K562 (cell line): ENCODE measurements at regions not wholly inside any gene's neighbourhood (a gene's known extent, or its start where the extent isn't known, plus 50 kb on each side); places are given as distances from the start of the nearest gene placed in this dataset.

ENCODE experiments used
- ATAC-seq: fragments of 200-7000 bp; cut with Tn5 transposase; 3 replicates; pipeline ENCODE4 v1.9.1; 2020; ENCODE audit warnings: moderate library complexity
- BruUV-seq: library from RNA; stranded (reverse); fragments of 400-500 nt; replicated peaks from 2 replicates; lab custom pipeline; 2021; lab: Mats Ljungman, UMichigan
- CTCF ChIA-PET: fragments of 300-600 bp; formaldehyde crosslinking; extraction: SDS; loops from one replicate; lab custom pipeline; 2021; ENCODE audit warnings: low intra/inter-chr PET ratio; lab: Yijun Ruan, JAX
- POLR2A ChIA-PET: fragments of 300-600, 350-650 bp; sonication (Branson Sonifier 250); formaldehyde crosslinking; extraction: SDS; loops from one replicate; lab custom pipeline; 2021; ENCODE audit warnings: antibody characterized with exemption, inconsistent platforms; lab: Yijun Ruan, JAX
- DNase-seq, 4 experiments: peaks; one replicate each; pipeline versions ENCODE4 v3.0.0 to v3.0.0-alpha.2; 2011 to 2018; ENCODE audit warnings: low spot score in 3 of 4, mixed read lengths in 3 of 4; ENCODE audit errors: extremely low read depth in 1 of 4
- FAIRE-seq: peaks from 2 replicates; lab custom pipeline; 2011; peaks lifted over from hg19 to GRCh38; lab: Jason Lieb, UNC
- H2AFZ ChIP-seq: 2 replicates; pipeline ENCODE4 v1.6.0; 2011; ENCODE audit warnings: low read depth, low read length, control low read depth, inconsistent platforms
- H3K27ac ChIP-seq: fragments of 200-600 bp; 3 replicates; pipeline ENCODE4 v1.8.0; 2011; ENCODE audit warnings: low read depth, mild to moderate bottlenecking, control low read depth, inconsistent platforms, low read length, moderate library complexity, mixed read lengths; ENCODE audit errors: extremely low read depth
- H3K27me3 ChIP-seq, 2 experiments: fragments of 300-600 bp in 1 of 2; 2 replicates in 1 of 2; 3 replicates in 1 of 2; pipeline versions ENCODE4 v1.6.0 to v1.8.0; 2011; ENCODE audit warnings: inconsistent platforms in 2 of 2, low read length in 2 of 2, mild to moderate bottlenecking in 1 of 2, mixed read lengths in 1 of 2, moderate library complexity in 1 of 2; ENCODE audit not compliant: control insufficient read depth in 2 of 2, insufficient read depth in 2 of 2
- H3K36me3 ChIP-seq: fragments of 300-600 bp; 3 replicates; pipeline ENCODE4 v1.8.0; 2011; ENCODE audit warnings: mild to moderate bottlenecking, low read length, inconsistent platforms; ENCODE audit not compliant: control insufficient read depth, insufficient read depth
- H3K4me1 ChIP-seq, 2 experiments: fragments of 200-600 bp in 1 of 2; replicated peaks in 1 of 2; 2 replicates in 1 of 2; 3 replicates in 1 of 2; pipeline versions ENCODE4 v1.5.1 to v1.8.0; 2011; ENCODE audit warnings: inconsistent platforms in 2 of 2, low read length in 2 of 2, mild to moderate bottlenecking in 1 of 2, mixed read lengths in 1 of 2, moderate library complexity in 1 of 2; ENCODE audit not compliant: control insufficient read depth in 2 of 2, insufficient read depth in 2 of 2
- H3K4me2 ChIP-seq: 2 replicates; pipeline ENCODE4 v1.6.1; 2011; ENCODE audit warnings: low read length, control low read depth, inconsistent platforms, mixed read lengths; ENCODE audit not compliant: insufficient read depth
- H3K4me3 ChIP-seq: fragments of 200-600 bp; sonication (generic), shearing (Covaris generic); 2 replicates; pipeline ENCODE4 v1.5.1; 2016; ENCODE audit warnings: control low read depth, inconsistent platforms
- H3K79me2 ChIP-seq: fragments of 200-600 bp; 3 replicates; pipeline ENCODE4 v1.8.0; 2011; ENCODE audit warnings: low read length, inconsistent platforms; ENCODE audit not compliant: control insufficient read depth, insufficient read depth
- H3K9ac ChIP-seq, 2 experiments: 2 replicates each; pipeline versions ENCODE4 v1.6.0 to v1.6.1; 2011; ENCODE audit warnings: low read depth in 2 of 2, low read length in 2 of 2, control low read depth in 1 of 2, inconsistent platforms in 1 of 2, mild to moderate bottlenecking in 1 of 2, mixed read lengths in 1 of 2; ENCODE audit not compliant: insufficient read depth in 1 of 2
- H3K9me1 ChIP-seq: one replicate; pipeline ENCODE4 v1.6.0; 2011; ENCODE audit warnings: inconsistent platforms, mild to moderate bottlenecking, low read length, moderate library complexity; ENCODE audit not compliant: control insufficient read depth, insufficient read depth
- H3K9me3 ChIP-seq: replicated peaks from 2 replicates; pipeline ENCODE4 v1.5.1; 2011; ENCODE audit warnings: low read depth, low read length, inconsistent platforms; ENCODE audit not compliant: control insufficient read depth, insufficient read depth
- H4K20me1 ChIP-seq: replicated peaks from 2 replicates; pipeline ENCODE4 v1.6.1; 2011; ENCODE audit warnings: low read length, inconsistent platforms, mixed read lengths; ENCODE audit not compliant: control insufficient read depth, insufficient read depth
- DPF2 ChIP-seq: fragments of 450-650 bp; IDR thresholded peaks from 2 replicates; pipeline ENCODE4 v1.6.1; 2016
- ETS2 ChIP-seq: IDR thresholded peaks from 2 replicates; pipeline ENCODE4 v1.6.1; 2016; ENCODE audit warnings: borderline replicate concordance, missing genetic modification characterization, mild to moderate bottlenecking, moderate library complexity, missing compliant biosample characterization; ENCODE audit not compliant: poor library complexity, severe bottlenecking
- POLR2AphosphoS2 ChIP-seq: IDR thresholded peaks from 2 replicates; pipeline ENCODE4 v1.6.1; 2012; ENCODE audit warnings: low read length, improper control_type of control experiment
- ZZZ3 ChIP-seq: fragments of 450-650 bp; IDR thresholded peaks from 2 replicates; pipeline ENCODE4 v1.6.1; 2016; ENCODE audit warnings: antibody characterized with exemption, mild to moderate bottlenecking, moderate library complexity
- WGBS: fragments of 100-300 bp; shearing (Covaris generic); methylation state at CpG from one replicate; pipeline ENCODE4 v1.1.6; 2016; ENCODE audit warnings: low coverage, mixed read lengths; ENCODE audit not compliant: insufficient coverage; ENCODE audit errors: missing lambda C conversion rate; 5-methylcytosine and 5-hydroxymethylcytosine counted together
- in situ Hi-C: fragments of 300-500 bp; cut with MboI; formaldehyde crosslinking; loops from 4 replicates; pipeline ENCODE4 v1.15.0; 2018; ENCODE audit warnings: inconsistent platforms, mixed read lengths
- intact Hi-C: fragments of 100-400 bp; cut with micrococcal nuclease; formaldehyde crosslinking; loops from 2 replicates; pipeline ENCODE4 v1.14.2; 2022
- TF ChIP-seq, protein P1 (sequence below): fragments of 250-450 bp; sonication (Bioruptor Pico); IDR thresholded peaks from 2 replicates; pipeline ENCODE4 v1.5.0; 2020; ENCODE audit warnings: mild to moderate bottlenecking
- TF ChIP-seq, protein P2 (sequence below): fragments of 250-450 bp; sonication (Bioruptor Pico); IDR thresholded peaks from 2 replicates; pipeline ENCODE4 v1.4.0; 2020; ENCODE audit warnings: borderline replicate concordance

GRCh38 chr21:24369746-24370145 is 1237.5 kb downstream of the MRPL39 start (continued):
- TF ChIP-seq, protein P1, sequence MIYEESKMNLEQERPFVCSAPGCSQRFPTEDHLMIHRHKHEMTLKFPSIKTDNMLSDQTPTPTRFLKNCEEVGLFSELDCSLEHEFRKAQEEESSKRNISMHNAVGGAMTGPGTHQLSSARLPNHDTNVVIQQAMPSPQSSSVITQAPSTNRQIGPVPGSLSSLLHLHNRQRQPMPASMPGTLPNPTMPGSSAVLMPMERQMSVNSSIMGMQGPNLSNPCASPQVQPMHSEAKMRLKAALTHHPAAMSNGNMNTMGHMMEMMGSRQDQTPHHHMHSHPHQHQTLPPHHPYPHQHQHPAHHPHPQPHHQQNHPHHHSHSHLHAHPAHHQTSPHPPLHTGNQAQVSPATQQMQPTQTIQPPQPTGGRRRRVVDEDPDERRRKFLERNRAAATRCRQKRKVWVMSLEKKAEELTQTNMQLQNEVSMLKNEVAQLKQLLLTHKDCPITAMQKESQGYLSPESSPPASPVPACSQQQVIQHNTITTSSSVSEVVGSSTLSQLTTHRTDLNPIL (CRISPR knock-in tag), result no peak
- TF ChIP-seq ETS2 (tag) (no peak), POLR2AphosphoS2 (no peak)

DNA sequence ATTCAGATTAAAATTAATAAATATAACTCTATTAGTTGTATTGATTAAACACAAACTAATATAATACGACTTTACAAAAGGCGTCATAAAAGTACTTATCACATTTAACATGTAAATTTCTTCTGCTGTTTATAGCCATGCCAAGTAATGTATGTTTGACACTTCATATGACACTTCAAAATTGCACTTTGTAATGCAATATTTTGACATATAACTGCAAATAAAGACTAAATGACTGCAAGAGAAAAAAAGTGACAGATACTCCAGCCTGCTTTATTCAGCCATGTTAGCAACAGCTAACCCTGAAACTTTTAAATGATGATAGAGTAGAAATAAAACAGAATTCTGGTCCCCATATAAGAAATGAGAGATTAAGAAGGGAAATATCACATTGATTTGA is 1238.0 kb downstream of the MRPL39 start:
- Histone ChIP-seq H3K4me2 (no peak overlapping the region), H3K9me3 (no peaks in the 10 kb centered on the region), H3K9ac (no peak overlapping the region), H3K27me3 (no peaks in the 10 kb centered on the region), H3K36me3 (no peaks in the 10 kb centered on the region), H3K4me3 (no peak overlapping the region), H2AFZ (no peak overlapping the region), H3K4me1 (no peaks in the 10 kb centered on the region), H4K20me1 (no peaks in the 10 kb centered on the region), H3K79me2 (no peaks in the 10 kb centered on the region), H3K27ac (no peak overlapping the region), H3K9me1 (no peaks in the 10 kb centered on the region)
- ChIA-PET CTCF (no interaction called here), POLR2A (no interaction called here)
- no peak for ATAC-seq
- no TSS peak for BruUV-seq
- TF ChIP-seq ZZZ3 (no peak), DPF2 (no peak)
- TF ChIP-seq, protein P2, sequence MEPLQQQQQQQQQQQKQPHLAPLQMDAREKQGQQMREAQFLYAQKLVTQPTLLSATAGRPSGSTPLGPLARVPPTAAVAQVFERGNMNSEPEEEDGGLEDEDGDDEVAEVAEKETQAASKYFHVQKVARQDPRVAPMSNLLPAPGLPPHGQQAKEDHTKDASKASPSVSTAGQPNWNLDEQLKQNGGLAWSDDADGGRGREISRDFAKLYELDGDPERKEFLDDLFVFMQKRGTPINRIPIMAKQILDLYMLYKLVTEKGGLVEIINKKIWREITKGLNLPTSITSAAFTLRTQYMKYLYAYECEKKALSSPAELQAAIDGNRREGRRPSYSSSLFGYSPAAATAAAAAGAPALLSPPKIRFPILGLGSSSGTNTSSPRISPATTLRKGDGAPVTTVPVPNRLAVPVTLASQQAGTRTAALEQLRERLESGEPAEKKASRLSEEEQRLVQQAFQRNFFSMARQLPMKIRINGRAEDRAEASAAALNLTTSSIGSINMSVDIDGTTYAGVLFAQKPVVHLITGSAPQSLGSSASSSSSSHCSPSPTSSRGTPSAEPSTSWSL (CRISPR knock-in tag), result no peak
- DNase-seq, result no peak
- in situ Hi-C loops (no loop called here), intact Hi-C loops (no loop called here)
- 14% methylated on average over 2 of the region's 2 CpGs for whole genome bisulfite sequencing
- FAIRE-seq, result no peak
